Small intestine (tissue), 7 donors: ENCODE measurements at regions not wholly inside any gene's neighbourhood (a gene's known extent, or its start where the extent isn't known, plus 50 kb on each side); places are given as distances from the start of the nearest gene placed in this dataset.
A peak's percentile ranks its signal among the peaks of the same experiment; 100 is the strongest.

Experiments used
- DNase-seq, 2 donors: peaks; one replicate each; pipeline versions ENCODE4 v3.0.0 to v3.0.0-alpha.2; 2013
- FAIRE-seq: peaks from 2 replicates; lab custom pipeline; 2012; peaks lifted over from hg19 to GRCh38; lab: Jason Lieb, UNC
- H3K27ac ChIP-seq, 3 donors: one replicate each; pipeline ENCODE4 v1.5.1; 2013; ENCODE audit warnings: low read length in 2 of 3, mild to moderate bottlenecking in 2 of 3, control low read depth in 1 of 3, inconsistent platforms in 1 of 3, low read depth in 1 of 3, moderate library complexity in 1 of 3
- H3K27me3 ChIP-seq, 3 donors: one replicate each; pipeline ENCODE4 v1.6.1; 2013; ENCODE audit warnings: low read length in 3 of 3, inconsistent platforms in 1 of 3; ENCODE audit not compliant: control insufficient read depth in 3 of 3, insufficient read depth in 3 of 3
- H3K36me3 ChIP-seq, 3 donors: one replicate each; pipeline ENCODE4 v1.6.1; 2013; ENCODE audit warnings: low read length in 3 of 3, inconsistent platforms in 1 of 3, low read depth in 1 of 3, mild to moderate bottlenecking in 1 of 3, moderate library complexity in 1 of 3; ENCODE audit not compliant: control insufficient read depth in 3 of 3, insufficient read depth in 2 of 3
- H3K4me1 ChIP-seq, 3 donors: one replicate each; pipeline ENCODE4 v1.6.1; 2013; ENCODE audit warnings: low read length in 2 of 3, inconsistent platforms in 1 of 3, low read depth in 1 of 3, mild to moderate bottlenecking in 1 of 3, moderate library complexity in 1 of 3; ENCODE audit not compliant: control insufficient read depth in 3 of 3, insufficient read depth in 2 of 3
- H3K4me3 ChIP-seq, 3 donors: one replicate each; pipeline ENCODE4 v1.5.1; 2013; ENCODE audit warnings: low read length in 3 of 3, control low read depth in 1 of 3, inconsistent platforms in 1 of 3, low read depth in 1 of 3, mild to moderate bottlenecking in 1 of 3, moderate library complexity in 1 of 3
- H3K9me3 ChIP-seq, 2 donors: one replicate each; pipeline ENCODE4 v1.6.1; 2013; ENCODE audit warnings: low read depth in 1 of 2, low read length in 1 of 2; ENCODE audit not compliant: control insufficient read depth in 2 of 2, insufficient read depth in 1 of 2
- WGBS, 3 donors: extraction: QIAGEN DNeasy Blood & Tissue Kit; methylation state at CpG; one replicate each; pipeline ENCODE4 v1.1.7; 2013; 5-methylcytosine and 5-hydroxymethylcytosine counted together
- donor health status: healthy with polysubstance abuse.
- donor health status: control.
- donor health status: control.
- donor health status: Bipolar disorder and iron deficiency.
- donor health status: healthy.

- H3K4me3 ChIP-seq: no peak overlapping the region
- no peaks in the 10 kb centered on the region for H3K36me3 ChIP-seq
- H3K9me3 ChIP-seq: no peaks in the 10 kb centered on the region
- FAIRE-seq (no peak), DNase-seq (no peak)
- no peaks in the 10 kb centered on the region for H3K4me1 ChIP-seq
- no peaks in the 10 kb centered on the region for H3K27me3 ChIP-seq
- no peak overlapping the region for H3K27ac ChIP-seq
These were observed 939.7 kb downstream of the KCNMA1 start for GRCh38 chr10:76697923-76698322.

GRCh38 chr10:76695069-76695468, 942.5 kb downstream of the KCNMA1 start:
- Histone ChIP-seq H3K4me3 (no peak overlapping the region), H3K4me1 (no peaks in the 10 kb centered on the region), H3K36me3 (no peaks in the 10 kb centered on the region), H3K9me3 (peaks cover 0 to 5% of the 10 kb centered on the region in 2 donors), H3K27ac (no peak overlapping the region), H3K27me3 (no peaks in the 10 kb centered on the region)
- FAIRE-seq (no peak), DNase-seq (no peak)

- no peak for DNase-seq
- no peaks in the 10 kb centered on the region for H3K4me1 ChIP-seq
- H3K27me3 ChIP-seq: no peaks in the 10 kb centered on the region
- FAIRE-seq: no peak
- H3K27ac ChIP-seq: no peak overlapping the region
- no peaks in the 10 kb centered on the region for H3K36me3 ChIP-seq
- H3K4me3 ChIP-seq: no peak overlapping the region
- H3K9me3 ChIP-seq: peaks cover 0 to 4% of the 10 kb centered on the region in 2 donors
- WGBS, 3 donors: 72 to 97% (median 90%) methylated on average over 5 of the region's 5 CpGs
These were observed 951.4 kb downstream of the KCNMA1 start for GRCh38 chr10:76686201-76686600.

- Histone ChIP-seq H3K27me3 (no peaks in the 10 kb centered on the region), H3K4me1 (no peaks in the 10 kb centered on the region), H3K9me3 (peaks cover 0 to 3% of the 10 kb centered on the region in 2 donors), H3K4me3 (no peak overlapping the region), H3K27ac (no peak overlapping the region), H3K36me3 (no peaks in the 10 kb centered on the region)
- DNase-seq: no peak
- WGBS, 3 donors: 78 to 86% (median 81%) methylated on average over 5 of the region's 5 CpGs
- no peak for FAIRE-seq
These were observed 952.6 kb downstream of the KCNMA1 start for GRCh38 chr10:76684968-76685367.

- peaks cover 0 to 2% (median 0%) of the 10 kb centered on the region in 3 donors for H3K27me3 ChIP-seq
- WGBS, 3 donors: 54 to 65% (median 62%) methylated on average over 1 of the region's 1 CpG
- H3K27ac ChIP-seq: no peak overlapping the region
- no peak overlapping the region for H3K4me3 ChIP-seq
- DNase-seq: no peak
- H3K36me3 ChIP-seq: no peaks in the 10 kb centered on the region
- H3K9me3 ChIP-seq: no peaks in the 10 kb centered on the region
- H3K4me1 ChIP-seq: no peaks in the 10 kb centered on the region
- no peak for FAIRE-seq
These were observed 956.5 kb downstream of the KCNMA1 start for GRCh38 chr10:76681153-76681552.

GRCh38 chr10:76679030-76679429, 958.6 kb downstream of the KCNMA1 start:
- Histone ChIP-seq H3K27ac (no peak overlapping the region), H3K9me3 (no peaks in the 10 kb centered on the region), H3K4me1 (no peaks in the 10 kb centered on the region), H3K27me3 (peaks cover 0 to 2% (median 0%) of the 10 kb centered on the region in 3 donors), H3K4me3 (no peak overlapping the region), H3K36me3 (no peaks in the 10 kb centered on the region)
- WGBS, 3 donors: 41 to 72% (median 43%) methylated on average over 2 of the region's 2 CpGs
- FAIRE-seq: no peak
- no peak for DNase-seq

GRCh38 chr10:76675951-76676587, 961.5 kb downstream of the KCNMA1 start:
- DNase-seq (no peak), FAIRE-seq (no peak)
- Histone ChIP-seq H3K4me1 (no peaks in the 10 kb centered on the region), H3K27me3 (peaks cover 0 to 2% (median 0%) of the 10 kb centered on the region in 3 donors), H3K4me3 (no peak overlapping the region), H3K9me3 (no peaks in the 10 kb centered on the region), H3K36me3 (no peaks in the 10 kb centered on the region), H3K27ac (peak overlapping the region in 1 of 3 donors; percentile 12)
- 67 to 85% (median 83%) methylated on average over 4 of the region's 4 CpGs for WGBS, 3 donors

GRCh38 chr10:76675561-76675950, 962.1 kb downstream of the KCNMA1 start:
- no peak for DNase-seq
- Histone ChIP-seq H3K36me3 (no peaks in the 10 kb centered on the region), H3K9me3 (no peaks in the 10 kb centered on the region), H3K27me3 (peaks cover 0 to 2% (median 0%) of the 10 kb centered on the region in 3 donors), H3K27ac (peak overlapping the region in 1 of 3 donors; percentile 12), H3K4me3 (no peak overlapping the region), H3K4me1 (no peaks in the 10 kb centered on the region)
- FAIRE-seq: no peak
- 56 to 60% (median 56%) methylated on average over 3 of the region's 3 CpGs for WGBS, 3 donors
